GM21737 (cell line): ENCODE measurements at regions not wholly inside any gene's neighbourhood (a gene's known extent, or its start where the extent isn't known, plus 50 kb on each side); places are given as distances from the start of the nearest gene placed in this dataset.
"Not testable (repeated sequence)": the region's sequence is repeated elsewhere in the genome, so short reads cannot be mapped to it uniquely, and the experiment has no call there.

Experiments
- ATAC-seq: cut with Tn5 transposase; IDR thresholded peaks from one replicate; pipeline ENCODE4 v1.9.1; 2021; ENCODE audit warnings: mild to moderate bottlenecking, moderate library complexity; ENCODE audit not compliant: unreplicated experiment

GRCh38 chr10:60524541-60524940 lies 134.9 kb upstream of the ANK3 start:
- no peak for ATAC-seq

DNA sequence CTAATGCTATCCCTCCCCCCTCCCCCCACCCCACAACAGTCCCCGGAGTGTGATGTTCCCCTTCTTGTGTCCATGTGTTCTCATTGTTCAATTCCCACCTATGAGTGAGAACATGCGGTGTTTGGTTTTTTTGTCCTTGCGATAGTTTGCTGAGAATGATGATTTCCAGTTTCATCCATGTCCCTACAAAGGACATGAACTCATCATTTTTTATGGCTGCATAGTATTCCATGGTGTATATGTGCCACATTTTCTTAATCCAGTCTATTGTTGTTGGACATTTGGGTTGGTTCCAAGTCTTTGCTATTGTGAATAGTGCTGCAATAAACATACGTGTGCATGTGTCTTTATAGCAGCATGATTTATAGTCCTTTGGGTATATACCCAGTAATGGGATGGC lies 133.7 kb upstream of the ANK3 start:
- not testable (repeated sequence) for ATAC-seq

DNA sequence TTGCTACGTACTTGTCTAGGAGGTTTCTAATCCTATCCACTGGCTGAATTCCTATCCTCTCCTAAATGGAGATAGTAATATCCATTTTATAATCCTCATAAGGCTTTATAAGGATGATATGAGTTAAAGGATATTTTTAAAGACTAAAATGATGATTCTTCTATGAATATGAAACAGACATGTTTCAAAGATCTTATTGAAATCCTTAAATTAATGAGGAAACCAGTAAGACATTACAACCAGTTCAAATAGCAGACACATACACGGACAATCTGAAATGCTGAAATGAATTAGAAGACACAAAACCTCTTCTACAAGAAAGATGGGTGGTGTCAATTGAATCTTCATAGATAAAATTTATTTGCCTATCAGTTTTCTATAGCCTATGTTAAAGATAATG lies 132.9 kb upstream of the ANK3 start:
- ATAC-seq: no peak

DNA sequence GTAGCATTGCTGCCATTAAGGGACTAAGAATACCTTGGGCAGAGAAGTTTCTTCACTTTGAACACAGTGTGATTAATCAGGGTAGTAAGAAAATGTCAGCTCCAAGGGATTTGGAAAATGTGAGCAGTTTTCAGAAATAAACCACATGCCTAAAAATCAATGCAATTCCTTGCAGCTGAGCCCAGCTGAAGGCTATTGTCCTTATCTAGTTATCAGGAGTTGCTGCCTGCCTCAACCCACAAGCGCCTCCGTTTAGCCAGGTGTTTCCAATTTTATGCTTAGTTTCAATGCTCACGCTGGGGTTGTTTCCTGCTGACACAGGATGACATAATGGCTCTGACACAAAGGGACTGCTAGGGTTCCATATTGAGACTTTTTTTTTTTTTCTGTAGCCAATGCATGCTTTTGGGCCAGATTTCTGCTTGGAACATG lies 132.3 kb upstream of the ANK3 start:
- ATAC-seq: no peak

DNA sequence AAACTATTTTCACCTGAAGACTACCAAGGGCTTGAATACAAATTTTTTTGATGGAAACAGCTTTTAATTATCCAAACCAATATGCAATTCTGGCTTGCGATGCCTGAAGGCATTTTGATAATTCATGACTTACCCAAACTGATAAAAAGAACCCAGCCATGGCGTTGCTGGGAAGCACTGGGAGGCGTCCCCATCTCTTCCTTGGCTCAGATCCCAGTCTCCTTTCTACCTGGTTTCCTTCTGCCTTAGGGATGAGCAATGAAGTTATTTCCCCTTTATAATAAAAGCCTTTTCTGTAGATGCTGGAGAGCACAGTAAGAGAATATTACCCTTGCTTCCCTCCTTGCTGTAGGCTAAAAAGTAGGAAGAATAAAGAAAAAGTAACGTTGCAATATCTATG lies 129.1 kb upstream of the ANK3 start:
- ATAC-seq: no peak

DNA sequence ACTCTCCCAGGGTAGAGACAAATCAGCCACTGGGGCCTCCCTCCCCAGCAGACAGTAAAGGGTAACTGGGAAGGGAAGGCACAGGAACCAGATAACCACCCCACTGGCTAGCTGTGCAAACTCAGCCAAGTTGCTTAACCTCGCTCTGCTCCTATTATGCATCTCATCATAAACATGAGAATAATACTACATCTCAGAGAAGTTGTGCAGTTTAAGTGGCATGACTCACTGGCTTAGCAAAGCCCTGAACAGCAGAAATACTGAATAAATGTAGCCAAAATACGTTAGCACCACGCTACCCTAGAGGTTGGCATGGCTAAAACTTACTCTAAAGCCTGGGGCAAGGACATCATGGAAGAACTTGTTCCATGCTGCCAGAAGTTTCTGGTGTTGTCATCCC lies 128.1 kb upstream of the ANK3 start:
- ATAC-seq: no peak

DNA sequence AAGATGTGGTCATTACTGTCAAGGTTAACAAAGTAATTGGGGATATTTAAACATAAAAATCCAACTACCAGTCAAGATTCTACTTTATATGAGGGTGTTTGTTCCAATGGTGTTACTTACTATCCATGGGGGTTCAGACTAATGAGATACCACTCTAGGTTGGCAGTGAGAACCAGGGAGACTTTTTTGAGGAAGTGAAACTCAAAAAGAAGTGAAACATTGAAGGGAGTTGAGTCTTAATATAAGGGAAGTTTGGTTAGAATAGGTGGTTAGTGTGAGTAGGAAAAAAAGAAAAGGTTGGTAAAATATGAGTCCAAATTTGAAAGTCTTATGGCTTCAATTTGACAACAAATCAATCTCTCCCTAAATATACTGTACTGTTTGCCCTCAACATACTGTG lies 123.6 kb upstream of the ANK3 start:
- no peak for ATAC-seq

- no peak for ATAC-seq
These were observed 122.0 kb upstream of the ANK3 start for GRCh38 chr10:60511477-60512229.

GRCh38 chr10:60508831-60509230 lies 119.2 kb upstream of the ANK3 start:
- no peak for ATAC-seq

GRCh38 chr10:60508037-60508436 lies 118.4 kb upstream of the ANK3 start:
- ATAC-seq: no peak

DNA sequence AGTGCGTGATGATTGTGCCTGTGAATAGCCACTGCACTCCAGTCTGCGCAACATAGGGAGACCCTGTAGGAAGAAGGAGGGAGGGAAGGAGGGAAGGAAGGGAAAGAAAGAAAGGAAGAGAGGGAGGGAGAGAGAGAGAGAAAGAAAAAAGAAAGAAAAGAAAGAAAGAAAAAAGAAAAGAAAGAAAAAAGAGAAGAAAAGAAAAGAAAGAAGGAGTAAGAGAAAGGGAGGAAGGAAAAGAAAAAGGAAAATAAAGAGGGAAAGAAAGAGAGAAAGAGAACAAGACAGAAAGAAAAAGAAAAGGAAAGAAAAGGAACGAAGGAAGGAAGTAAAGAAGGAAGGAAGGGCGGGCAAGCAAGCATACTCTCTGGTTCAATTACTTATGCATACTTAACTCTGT lies 112.9 kb upstream of the ANK3 start:
- ATAC-seq: no peak

GRCh38 chr10:60498985-60499384 lies 109.3 kb upstream of the ANK3 start:
- ATAC-seq: no peak

DNA sequence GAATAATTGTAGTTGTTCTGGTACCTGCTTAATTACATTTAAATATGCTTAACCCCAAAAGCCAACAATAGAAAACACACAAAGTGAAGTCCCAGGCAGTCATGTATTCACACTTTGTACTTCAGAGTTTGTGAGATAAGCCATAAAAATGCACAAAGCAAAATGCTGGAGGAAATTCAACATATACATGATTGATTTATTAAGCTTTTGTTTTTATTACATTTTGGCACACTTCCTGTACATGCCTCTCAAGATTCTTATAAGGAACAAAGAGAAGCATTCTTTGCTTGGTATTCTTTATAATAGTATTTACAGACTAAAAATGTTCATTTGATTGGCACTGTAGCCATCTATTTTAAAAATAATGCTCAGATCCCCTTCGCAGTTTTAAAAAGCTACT lies 107.7 kb upstream of the ANK3 start:
- no peak for ATAC-seq

- ATAC-seq: no peak
These were observed 106.5 kb upstream of the ANK3 start for GRCh38 chr10:60496181-60496580.

- no peak for ATAC-seq
These were observed 105.8 kb upstream of the ANK3 start for GRCh38 chr10:60495338-60496055.

- ATAC-seq: no peak
These were observed 105.1 kb upstream of the ANK3 start for GRCh38 chr10:60494774-60495173.

- no peak for ATAC-seq
These were observed 101.5 kb upstream of the ANK3 start for GRCh38 chr10:60491162-60491561.

DNA sequence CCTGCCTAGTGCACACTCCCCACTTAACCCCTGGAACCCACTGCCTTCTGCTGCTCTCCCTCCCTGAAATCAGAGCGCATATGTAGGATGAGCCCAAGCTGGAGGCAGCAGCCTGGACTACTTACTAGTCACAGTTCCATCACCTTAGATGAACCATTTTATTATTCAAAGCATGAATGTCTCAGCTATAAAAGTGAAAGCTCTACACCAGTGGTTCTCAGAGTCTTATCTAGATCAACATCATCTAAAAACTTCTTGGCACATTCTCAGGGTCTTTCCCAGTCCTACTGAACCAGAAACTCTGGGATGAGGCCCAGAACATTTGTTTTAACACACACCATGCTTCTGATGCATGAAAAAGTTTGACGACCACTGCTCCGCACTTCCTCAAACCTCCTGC lies 100.3 kb upstream of the ANK3 start:
- no peak for ATAC-seq

DNA sequence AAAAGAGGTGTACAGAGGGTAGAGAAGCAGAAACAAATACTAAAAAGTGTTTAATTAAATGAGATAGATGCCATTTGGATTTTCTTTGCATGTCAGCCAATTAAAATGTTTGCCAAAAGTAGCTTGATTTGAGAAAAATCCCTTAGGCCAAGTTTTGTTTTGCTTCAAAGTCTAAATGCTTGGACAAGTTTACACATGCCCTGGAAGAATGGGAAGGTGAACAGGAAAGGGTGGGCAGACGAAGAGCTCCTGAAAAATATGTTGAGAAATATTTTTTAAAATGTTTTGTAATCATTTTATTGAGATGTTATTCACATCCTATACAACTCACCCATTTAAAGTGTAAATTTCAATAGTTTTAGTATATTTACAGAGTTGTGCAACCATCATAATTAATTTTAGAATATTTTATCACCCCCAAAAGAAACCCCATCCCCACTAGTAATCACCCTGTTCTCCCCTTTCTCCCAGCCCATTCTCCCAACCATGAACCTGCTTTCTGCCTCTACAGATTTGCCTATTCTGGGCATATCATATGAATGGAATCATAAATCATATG lies 98.5 kb upstream of the ANK3 start:
- ATAC-seq: no peak

GRCh38 chr10:60487543-60487942 lies 97.9 kb upstream of the ANK3 start:
- no peak for ATAC-seq

- ATAC-seq: no peak
These were observed 95.3 kb upstream of the ANK3 start for GRCh38 chr10:60485025-60485424.

GRCh38 chr10:60480865-60481563 lies 91.3 kb upstream of the ANK3 start:
- ATAC-seq: no peak
